Esophagus squamous epithelium (tissue), 5 donors: ENCODE measurements at regions not wholly inside any gene's neighbourhood (a gene's known extent, or its start where the extent isn't known, plus 50 kb on each side); places are given as distances from the start of the nearest gene placed in this dataset.
A peak's percentile ranks its signal among the peaks of the same experiment; 100 is the strongest.

Experiments used
- DNase-seq: peaks from one replicate; lab custom pipeline; 2025; lab: John Stamatoyannopoulos, UW
- H3K27ac ChIP-seq, 4 donors: fragments of 200-600 bp; sonication (generic); one replicate each; pipeline ENCODE4 v1.5.1; 2016 to 2019; ENCODE audit warnings: mild to moderate bottlenecking in 1 of 4
- H3K27me3 ChIP-seq, 4 donors: fragments of 200-600 bp; sonication (generic); 1 replicate in 3 of 4; 2 replicates in 1 of 4; pipeline versions ENCODE4 v1.5.1 to v1.6.0; 2017 to 2021; ENCODE audit warnings: antibody characterized with exemption in 1 of 4
- H3K36me3 ChIP-seq, 3 donors: fragments of 200-600 bp; sonication (generic); one replicate each; pipeline ENCODE4 v1.5.1; 2016 to 2019
- H3K4me1 ChIP-seq, 3 donors: fragments of 200-600 bp; sonication (generic); one replicate each; pipeline ENCODE4 v1.5.1; 2017 to 2019
- H3K4me3 ChIP-seq, 4 donors: fragments of 200-600 bp; sonication (generic); 1 replicate in 3 of 4; 2 replicates in 1 of 4; pipeline ENCODE4 v1.5.1; 2016 to 2019; ENCODE audit warnings: mild to moderate bottlenecking in 2 of 4, moderate library complexity in 1 of 4
- H3K9me3 ChIP-seq, 3 donors: fragments of 200-600 bp; sonication (generic); one replicate each; pipeline ENCODE4 v1.5.1; 2016 to 2019
- POLR2A ChIP-seq, 4 donors: fragments of 450-650 bp; IDR thresholded peaks; one replicate each; pipeline ENCODE4 v1.6.1; 2017; ENCODE audit warnings: antibody characterized with exemption in 4 of 4, mild to moderate bottlenecking in 4 of 4, moderate library complexity in 3 of 4
- WGBS, 2 donors: methylation state at CpG; one replicate each; pipeline ENCODE4 v1.1.5; 2018; 5-methylcytosine and 5-hydroxymethylcytosine counted together
- intact Hi-C: fragments of 100-400 bp; cut with DNase I; formaldehyde crosslinking; loops from one replicate; pipeline ENCODE4 v1.15.0; 2022
- TF ChIP-seq, protein P1 (sequence below), 6 experiments: fragments of 450-650 bp in 4 of 6; fragments of 200-600 bp in 2 of 6; sonication (generic) in 2 of 6; IDR thresholded peaks; one replicate each; pipeline ENCODE4 v1.5.1; 2016 to 2019; ENCODE audit warnings: antibody characterized with exemption in 6 of 6, mild to moderate bottlenecking in 4 of 6, moderate library complexity in 4 of 6
- donor health status: DM: yes; HTN: yes; CAD: no.

DNA sequence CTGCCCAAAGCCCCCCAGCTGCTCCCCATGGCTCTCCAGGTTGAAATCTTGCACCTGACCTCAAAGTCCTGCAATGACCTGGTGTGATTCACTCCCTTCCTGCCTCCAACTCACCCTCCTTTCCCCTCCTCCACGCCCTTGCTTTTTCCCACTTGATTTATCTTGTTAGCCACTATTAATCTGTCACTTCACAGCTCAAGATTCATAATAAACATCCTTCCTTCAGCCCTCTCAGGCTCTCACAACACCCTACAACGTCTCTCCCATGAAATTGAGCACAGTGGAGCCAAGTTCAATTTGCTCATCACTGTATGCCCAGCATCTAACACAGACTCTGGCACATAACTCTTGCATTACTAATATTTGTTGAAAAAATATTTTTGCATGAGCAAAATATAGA, 85.6 kb upstream of the SLC35G4 start:
- H3K9me3 ChIP-seq = no peaks in the 10 kb centered on the region
- H3K36me3 ChIP-seq = no peaks in the 10 kb centered on the region
- intact Hi-C loops = no loop called here
- WGBS, 2 donors = 27 to 32% methylated on average over 2 of the region's 2 CpGs
- no peak for DNase-seq
- TF ChIP-seq POLR2A (IDR thresholded peaks at IDR 0.05) = no peak
- TF ChIP-seq, protein P1, sequence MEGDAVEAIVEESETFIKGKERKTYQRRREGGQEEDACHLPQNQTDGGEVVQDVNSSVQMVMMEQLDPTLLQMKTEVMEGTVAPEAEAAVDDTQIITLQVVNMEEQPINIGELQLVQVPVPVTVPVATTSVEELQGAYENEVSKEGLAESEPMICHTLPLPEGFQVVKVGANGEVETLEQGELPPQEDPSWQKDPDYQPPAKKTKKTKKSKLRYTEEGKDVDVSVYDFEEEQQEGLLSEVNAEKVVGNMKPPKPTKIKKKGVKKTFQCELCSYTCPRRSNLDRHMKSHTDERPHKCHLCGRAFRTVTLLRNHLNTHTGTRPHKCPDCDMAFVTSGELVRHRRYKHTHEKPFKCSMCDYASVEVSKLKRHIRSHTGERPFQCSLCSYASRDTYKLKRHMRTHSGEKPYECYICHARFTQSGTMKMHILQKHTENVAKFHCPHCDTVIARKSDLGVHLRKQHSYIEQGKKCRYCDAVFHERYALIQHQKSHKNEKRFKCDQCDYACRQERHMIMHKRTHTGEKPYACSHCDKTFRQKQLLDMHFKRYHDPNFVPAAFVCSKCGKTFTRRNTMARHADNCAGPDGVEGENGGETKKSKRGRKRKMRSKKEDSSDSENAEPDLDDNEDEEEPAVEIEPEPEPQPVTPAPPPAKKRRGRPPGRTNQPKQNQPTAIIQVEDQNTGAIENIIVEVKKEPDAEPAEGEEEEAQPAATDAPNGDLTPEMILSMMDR (IDR thresholded peaks at IDR 0.05) = no peak
- H3K4me1 ChIP-seq = no peaks in the 10 kb centered on the region
- H3K27ac ChIP-seq = no peak overlapping the region
- no peak overlapping the region for H3K4me3 ChIP-seq
- no peaks in the 10 kb centered on the region for H3K27me3 ChIP-seq

GRCh38 chr18:11522992-11523391, 86.4 kb upstream of the SLC35G4 start:
- TF ChIP-seq POLR2A (IDR thresholded peaks at IDR 0.05) = no peak
- TF ChIP-seq, protein P1 (IDR thresholded peaks at IDR 0.05) = no peak
- no peak overlapping the region for H3K27ac ChIP-seq
- DNase-seq = no peak
- intact Hi-C loops = no loop called here
- 54 to 75% methylated on average over 5 of the region's 5 CpGs for WGBS, 2 donors
- H3K27me3 ChIP-seq = no peaks in the 10 kb centered on the region
- no peaks in the 10 kb centered on the region for H3K4me1 ChIP-seq
- H3K4me3 ChIP-seq = no peak overlapping the region
- no peaks in the 10 kb centered on the region for H3K9me3 ChIP-seq
- no peaks in the 10 kb centered on the region for H3K36me3 ChIP-seq

DNA sequence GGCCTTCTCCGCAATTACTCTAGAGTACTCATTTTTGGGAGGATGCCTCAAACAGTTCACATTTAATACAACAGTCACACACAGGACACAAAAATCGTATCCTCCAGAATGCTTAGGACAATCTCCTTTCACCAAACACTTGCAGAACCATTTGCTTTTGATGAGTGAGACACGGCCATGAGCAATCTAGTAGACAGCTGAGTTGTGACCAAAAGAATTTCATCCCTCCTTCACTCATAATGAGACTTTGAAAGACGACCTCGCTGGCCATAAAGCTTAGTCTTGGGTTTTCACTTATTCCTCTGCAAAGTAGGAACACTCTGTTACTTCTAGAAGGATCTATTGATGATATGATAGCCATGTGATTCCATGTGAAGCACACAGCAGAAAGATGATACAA, 87.5 kb upstream of the SLC35G4 start:
- Histone ChIP-seq H3K27me3 (no peaks in the 10 kb centered on the region), H3K4me1 (no peaks in the 10 kb centered on the region), H3K27ac (no peak overlapping the region), H3K4me3 (no peak overlapping the region), H3K9me3 (no peaks in the 10 kb centered on the region), H3K36me3 (no peaks in the 10 kb centered on the region)
- DNase-seq = no peak
- TF ChIP-seq POLR2A (IDR thresholded peaks at IDR 0.05) = no peak
- TF ChIP-seq, protein P1 (IDR thresholded peaks at IDR 0.05) = no peak
- intact Hi-C loops = no loop called here
- WGBS, 2 donors = 68 to 90% methylated on average over 4 to 5 of the region's 5 CpGs

- H3K27ac ChIP-seq = no peak overlapping the region
- no peaks in the 10 kb centered on the region for H3K27me3 ChIP-seq
- intact Hi-C loops = no loop called here
- no peak for DNase-seq
- H3K4me3 ChIP-seq = no peak overlapping the region
- 59 to 70% methylated on average over 6 of the region's 6 CpGs for WGBS, 2 donors
- no peaks in the 10 kb centered on the region for H3K4me1 ChIP-seq
- H3K36me3 ChIP-seq = no peaks in the 10 kb centered on the region
- no peak for TF ChIP-seq POLR2A (IDR thresholded peaks at IDR 0.05)
- H3K9me3 ChIP-seq = no peaks in the 10 kb centered on the region
Measured at GRCh38 chr18:11520536-11520935, 88.9 kb upstream of the SLC35G4 start.

DNA sequence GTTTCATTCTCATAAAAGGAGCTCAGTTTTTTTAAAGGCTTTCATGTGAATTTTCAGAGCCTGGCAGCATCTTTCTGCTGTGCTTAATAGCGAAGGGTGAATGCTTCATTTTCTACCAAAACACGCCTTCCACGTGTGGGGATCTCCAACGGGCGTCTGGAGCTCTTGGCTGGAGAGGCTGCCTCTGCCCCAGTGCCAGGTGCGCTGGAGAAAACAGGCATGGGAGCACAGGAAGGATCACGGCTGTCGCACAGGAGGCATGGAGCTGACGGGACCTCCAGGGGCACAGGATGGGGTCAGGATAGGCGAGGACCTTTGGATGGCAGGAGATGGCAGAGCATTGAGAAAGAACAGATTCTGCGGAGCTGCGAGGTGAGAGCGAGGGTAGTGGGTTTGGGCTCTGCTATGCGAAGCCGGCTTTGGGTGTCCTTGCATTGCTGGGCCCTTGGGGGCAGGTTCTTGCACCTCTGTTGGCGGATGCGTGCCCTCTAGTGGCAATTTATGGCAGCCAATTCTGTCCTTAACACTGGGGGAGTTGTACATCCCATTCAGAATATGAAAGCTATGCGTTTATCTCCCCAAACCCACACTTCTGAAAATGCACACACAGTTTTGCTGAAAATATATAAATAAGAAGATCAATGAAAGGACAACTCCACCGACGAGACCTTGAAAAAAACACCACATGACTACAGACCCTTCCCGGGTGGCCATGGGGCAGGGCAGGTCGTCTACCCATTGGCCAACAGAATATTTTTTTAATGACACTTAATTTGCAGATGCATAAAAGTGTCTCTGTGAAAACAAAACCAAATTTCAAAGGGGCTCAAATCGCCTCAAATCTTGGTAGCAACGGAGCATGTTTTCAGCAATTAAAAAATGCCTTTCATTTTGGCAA, 90.4 kb upstream of the SLC35G4 start:
- no peak for DNase-seq
- no peaks in the 10 kb centered on the region for H3K4me1 ChIP-seq
- no peak overlapping the region for H3K4me3 ChIP-seq
- intact Hi-C loops = no loop called here
- H3K9me3 ChIP-seq = no peaks in the 10 kb centered on the region
- no peak for TF ChIP-seq POLR2A (IDR thresholded peaks at IDR 0.05)
- TF ChIP-seq, protein P1 (IDR thresholded peaks at IDR 0.05) = peak in 5 of 6 experiments; percentile 24 to 65 (median 29)
- H3K27ac ChIP-seq = no peak overlapping the region
- H3K36me3 ChIP-seq = no peaks in the 10 kb centered on the region
- H3K27me3 ChIP-seq = no peaks in the 10 kb centered on the region
- WGBS, 2 donors = 60 to 65% methylated on average over 16 to 24 of the region's 24 CpGs
